Activated CD4-positive, alpha-beta T cell treated with anti-CD3 and anti-CD28 coated beads, Interleukin-2, amount 10 ng/mL, durations not matched to agents 7 days and 5 days (primary cell): ENCODE measurements at regions not wholly inside any gene's neighbourhood (a gene's known extent, or its start where the extent isn't known, plus 50 kb on each side); places are given as distances from the start of the nearest gene placed in this dataset.

ENCODE experiments used
- CTCF ChIA-PET: fragments of 350-600 bp; sonication (Branson Sonifier 250); formaldehyde crosslinking; loops from one replicate; lab custom pipeline; 2021; ENCODE audit warnings: antibody characterized with exemption; lab: Charles Lee
- POLR2A ChIA-PET: fragments of 350-600 bp; sonication (Branson Sonifier 250); formaldehyde crosslinking; loops from one replicate; lab custom pipeline; 2021; ENCODE audit warnings: antibody characterized with exemption; lab: Charles Lee
- DNase-seq: peaks from one replicate; pipeline ENCODE4 v3.0.0-alpha.2; 2020
- H3K27ac Mint-ChIP-seq: one replicate; pipeline ENCODE4 v1.8.0; 2021; ENCODE audit warnings: mild to moderate bottlenecking, moderate library complexity, mixed read lengths
- H3K27me3 Mint-ChIP-seq: one replicate; pipeline ENCODE4 v1.8.0; 2021; ENCODE audit warnings: mixed read lengths
- H3K36me3 Mint-ChIP-seq: one replicate; pipeline ENCODE4 v1.8.0; 2021; ENCODE audit warnings: low read depth, mixed read lengths
- H3K4me1 Mint-ChIP-seq: one replicate; pipeline ENCODE4 v1.8.0; 2021; ENCODE audit warnings: mixed read lengths
- H3K4me3 Mint-ChIP-seq: one replicate; pipeline ENCODE4 v1.8.0; 2021; ENCODE audit warnings: mild to moderate bottlenecking, moderate library complexity, mixed read lengths
- H3K9me3 Mint-ChIP-seq: one replicate; pipeline ENCODE4 v1.8.0; 2021; ENCODE audit warnings: mixed read lengths

DNA sequence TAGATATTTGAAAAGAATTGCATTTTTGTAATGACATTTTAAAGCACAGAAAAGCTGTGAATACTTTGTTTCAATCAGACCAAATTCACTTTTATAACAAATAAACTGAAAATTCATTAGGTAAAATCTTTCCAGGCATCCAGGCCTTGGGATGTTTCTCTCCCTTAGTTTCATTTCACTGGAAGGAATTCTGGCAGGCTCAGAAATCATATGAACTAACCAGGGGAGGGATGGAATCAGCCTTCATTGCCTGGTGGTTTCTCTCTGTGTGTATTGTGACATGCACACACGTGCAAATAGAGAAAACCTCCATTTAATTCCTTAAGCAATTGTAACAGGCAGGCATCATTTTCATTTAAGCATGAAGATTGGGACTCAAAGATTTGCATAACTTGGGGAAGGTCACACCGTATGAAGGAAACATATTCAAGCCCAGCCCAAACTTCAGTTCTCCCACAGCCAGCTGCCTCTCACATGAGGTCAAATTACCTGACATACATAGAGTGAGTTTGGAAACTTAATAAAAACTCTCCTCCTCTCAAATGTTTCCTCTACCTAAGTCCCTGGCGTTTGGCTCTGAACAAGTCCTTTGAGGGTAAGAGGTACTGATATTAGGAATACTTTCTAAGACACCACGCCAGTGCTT lies 376.1 kb upstream of the MCTP2 start:
- ChIA-PET POLR2A (no interaction called here), CTCF (no interaction called here)
- H3K27me3 Mint-ChIP-seq, result no peaks in the 10 kb centered on the region
- H3K4me3 Mint-ChIP-seq, result no peak overlapping the region
- H3K4me1 Mint-ChIP-seq, result no peaks in the 10 kb centered on the region
- no peak overlapping the region for H3K27ac Mint-ChIP-seq
- H3K36me3 Mint-ChIP-seq, result no peaks in the 10 kb centered on the region
- no peak for DNase-seq
- H3K9me3 Mint-ChIP-seq, result no peaks in the 10 kb centered on the region

DNA sequence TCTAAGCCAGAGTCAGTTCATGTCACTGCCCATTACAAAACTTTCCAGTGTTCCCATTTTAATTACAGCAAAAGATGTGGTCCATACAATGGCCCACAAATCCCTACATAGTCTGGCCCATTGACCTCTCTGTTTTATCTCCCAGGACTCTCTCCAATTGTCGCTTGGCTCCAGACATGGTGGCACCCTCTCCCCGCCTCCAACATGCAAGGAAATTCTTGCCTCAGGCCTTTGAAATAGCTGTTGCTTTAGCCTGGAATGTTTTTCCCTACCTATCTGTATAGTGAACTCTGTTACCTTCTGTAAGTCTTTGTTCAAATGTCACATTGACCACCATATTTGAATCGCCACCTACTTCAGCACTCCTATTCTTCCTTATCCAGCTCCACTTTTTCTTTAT lies 377.3 kb upstream of the MCTP2 start:
- POLR2A ChIA-PET, result no interaction called here
- no peaks in the 10 kb centered on the region for H3K9me3 Mint-ChIP-seq

DNA sequence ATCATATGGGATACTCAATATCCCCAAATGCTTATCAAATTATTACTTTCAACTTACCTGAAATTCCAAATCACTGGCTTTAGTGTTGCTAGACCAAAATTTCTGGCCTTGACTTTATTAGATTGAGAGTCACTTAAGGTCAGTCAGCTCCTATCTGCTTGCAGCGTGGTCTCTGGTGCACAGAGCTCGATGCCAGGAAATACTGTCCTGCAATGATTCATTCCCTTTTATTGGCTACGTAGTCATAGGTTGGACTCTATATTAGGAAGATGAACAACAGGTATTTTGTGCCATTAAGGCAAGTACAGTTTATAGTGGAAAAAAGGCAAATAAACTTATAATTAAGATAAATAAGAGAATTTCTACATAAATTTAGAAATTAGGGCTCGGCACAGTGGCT lies 378.6 kb upstream of the MCTP2 start:
- Mint-ChIP-seq H3K27me3 (no peaks in the 10 kb centered on the region), H3K4me1 (no peaks in the 10 kb centered on the region), H3K36me3 (no peaks in the 10 kb centered on the region), H3K27ac (no peak overlapping the region), H3K9me3 (no peaks in the 10 kb centered on the region), H3K4me3 (no peak overlapping the region)
- DNase-seq, result no peak
- ChIA-PET POLR2A (no interaction called here), CTCF (no interaction called here)

More for the DNA sequence above, 377.3 kb upstream of the MCTP2 start:
- H3K4me1 Mint-ChIP-seq, result no peaks in the 10 kb centered on the region
- no peak overlapping the region for H3K27ac Mint-ChIP-seq
- no peak overlapping the region for H3K4me3 Mint-ChIP-seq
- no peaks in the 10 kb centered on the region for H3K36me3 Mint-ChIP-seq
- DNase-seq, result no peak
- H3K27me3 Mint-ChIP-seq, result no peaks in the 10 kb centered on the region
- CTCF ChIA-PET, result no interaction called here

DNA sequence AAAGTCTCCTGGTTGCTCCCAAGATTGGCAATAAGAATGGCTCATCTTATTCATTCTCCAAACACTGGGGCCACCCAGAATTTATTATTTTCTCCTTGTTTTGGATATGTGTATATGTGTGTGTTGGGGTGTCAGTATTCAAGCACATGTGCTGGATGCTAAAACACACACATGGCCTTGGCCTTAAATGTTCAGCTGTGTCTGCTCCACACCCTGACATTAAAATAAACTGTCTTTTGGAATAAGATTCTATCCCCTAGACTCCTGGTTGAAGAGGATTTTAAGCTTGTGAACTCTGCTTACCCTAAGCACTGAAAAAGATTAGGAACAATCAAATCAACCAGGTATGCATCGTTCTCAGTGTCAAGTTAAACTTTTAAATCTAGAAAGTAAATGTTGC lies 382.9 kb upstream of the MCTP2 start:
- no peaks in the 10 kb centered on the region for H3K4me1 Mint-ChIP-seq
- no peak for DNase-seq
- no peaks in the 10 kb centered on the region for H3K27me3 Mint-ChIP-seq
- CTCF ChIA-PET, result no interaction called here
- POLR2A ChIA-PET, result no interaction called here
- no peaks in the 10 kb centered on the region for H3K36me3 Mint-ChIP-seq
- H3K4me3 Mint-ChIP-seq, result no peak overlapping the region
- H3K27ac Mint-ChIP-seq, result no peak overlapping the region
- no peaks in the 10 kb centered on the region for H3K9me3 Mint-ChIP-seq

DNA sequence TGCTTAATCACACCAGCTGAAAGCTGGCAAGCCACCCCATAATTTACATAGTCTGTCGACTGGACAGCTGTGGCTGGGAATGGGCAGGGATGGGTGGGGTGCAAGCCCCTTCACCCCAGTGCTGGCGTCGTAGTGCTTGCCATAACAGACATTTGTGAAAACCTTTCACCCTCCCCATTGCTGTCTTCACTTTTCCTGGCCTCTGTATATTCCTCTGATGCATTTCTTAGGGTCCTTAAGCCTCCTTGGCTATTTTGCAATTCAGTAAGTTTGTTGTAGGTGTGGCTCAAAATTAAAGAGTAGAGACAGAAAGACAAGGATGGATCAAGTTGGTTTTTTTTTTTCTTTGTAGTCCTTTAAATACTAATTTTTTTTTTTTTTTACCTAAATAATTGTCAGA lies 383.3 kb upstream of the MCTP2 start:
- CTCF ChIA-PET, result no interaction called here
- no peaks in the 10 kb centered on the region for H3K36me3 Mint-ChIP-seq
- H3K9me3 Mint-ChIP-seq, result no peaks in the 10 kb centered on the region
- DNase-seq, result no peak
- H3K27me3 Mint-ChIP-seq, result no peaks in the 10 kb centered on the region
- POLR2A ChIA-PET, result no interaction called here
- H3K27ac Mint-ChIP-seq, result no peak overlapping the region
- no peaks in the 10 kb centered on the region for H3K4me1 Mint-ChIP-seq
- no peak overlapping the region for H3K4me3 Mint-ChIP-seq

DNA sequence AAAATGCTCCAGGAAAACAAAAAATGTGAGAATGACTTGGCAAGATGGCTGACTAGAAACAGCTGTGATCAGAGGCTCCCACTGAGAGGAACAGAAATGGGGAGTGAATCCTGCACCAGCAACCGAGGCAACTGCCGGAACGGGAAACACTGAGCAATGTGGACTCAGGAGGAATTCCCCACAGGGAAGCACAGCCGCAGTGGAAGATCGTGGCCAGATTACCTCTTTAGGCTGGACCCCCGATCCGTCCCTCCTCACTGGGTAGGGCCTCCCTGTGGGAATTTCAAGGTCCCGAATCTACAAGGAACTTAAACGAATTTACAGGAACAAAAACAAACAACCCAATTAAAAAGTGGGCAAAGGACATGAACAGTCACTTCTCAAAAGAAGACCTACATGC lies 385.2 kb upstream of the MCTP2 start:
- Mint-ChIP-seq H3K36me3 (no peaks in the 10 kb centered on the region), H3K9me3 (no peaks in the 10 kb centered on the region), H3K4me3 (no peak overlapping the region), H3K27me3 (peaks cover 3% of the 10 kb centered on the region), H3K4me1 (no peaks in the 10 kb centered on the region), H3K27ac (no peak overlapping the region)
- POLR2A ChIA-PET, result no interaction called here
- no peak for DNase-seq
- CTCF ChIA-PET, result interaction anchor here (0.7 kb wide), 1 partner anchor 14 kb away, joined by 5 read pairs; no protein-coding TSS in a partner anchor

DNA sequence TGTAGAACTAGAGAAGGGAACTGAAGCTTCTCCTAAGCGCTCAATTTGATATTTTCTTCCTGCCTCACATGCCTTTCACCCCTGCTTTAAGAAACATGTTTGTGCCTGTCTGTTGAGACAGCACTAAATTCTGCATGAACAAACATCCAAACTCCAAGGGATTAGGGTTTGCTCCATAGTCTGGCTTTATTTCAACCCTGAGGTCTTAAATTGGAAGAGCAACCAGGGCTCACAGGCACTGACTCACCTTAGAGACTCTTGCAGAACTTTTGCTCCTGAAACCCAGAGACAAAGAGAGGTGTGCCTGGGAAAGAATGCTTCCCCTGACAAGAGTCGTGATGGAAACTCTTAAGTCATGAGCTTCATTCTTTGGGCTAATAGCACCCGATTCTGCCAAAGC lies 393.9 kb upstream of the MCTP2 start:
- Mint-ChIP-seq H3K27ac (no peak overlapping the region), H3K36me3 (no peaks in the 10 kb centered on the region), H3K4me1 (no peaks in the 10 kb centered on the region), H3K9me3 (no peaks in the 10 kb centered on the region), H3K27me3 (peaks cover 3% of the 10 kb centered on the region), H3K4me3 (no peak overlapping the region)
- no peak for DNase-seq
- ChIA-PET POLR2A (no interaction called here), CTCF (interaction anchor here (0.6 kb wide), 1 partner anchor 228 kb away, joined by 3 read pairs; no protein-coding TSS in a partner anchor)

DNA sequence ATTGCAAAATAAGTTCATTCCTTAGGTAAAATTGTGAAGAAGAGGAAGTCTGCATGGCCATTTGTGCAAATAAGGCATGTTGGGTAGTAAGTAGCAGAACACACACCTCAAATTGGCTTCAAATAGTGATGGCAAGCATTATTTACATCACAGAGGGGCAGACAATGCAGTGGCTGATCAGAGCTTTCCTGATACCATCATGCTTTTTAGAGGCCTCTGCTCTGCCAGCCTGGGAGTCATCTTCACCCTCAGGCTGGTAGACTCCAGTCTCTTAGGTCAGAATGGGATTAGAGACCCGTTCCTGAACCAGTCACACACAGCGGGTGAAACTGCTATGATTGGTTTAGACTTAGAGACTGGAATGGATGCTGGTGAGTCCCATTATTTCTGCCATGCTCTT lies 396.0 kb upstream of the MCTP2 start:
- Mint-ChIP-seq H3K9me3 (no peaks in the 10 kb centered on the region), H3K27me3 (no peaks in the 10 kb centered on the region), H3K4me1 (no peaks in the 10 kb centered on the region), H3K27ac (no peak overlapping the region), H3K4me3 (no peak overlapping the region), H3K36me3 (no peaks in the 10 kb centered on the region)
- POLR2A ChIA-PET, result no interaction called here
- no peak for DNase-seq
- CTCF ChIA-PET, result no interaction called here

DNA sequence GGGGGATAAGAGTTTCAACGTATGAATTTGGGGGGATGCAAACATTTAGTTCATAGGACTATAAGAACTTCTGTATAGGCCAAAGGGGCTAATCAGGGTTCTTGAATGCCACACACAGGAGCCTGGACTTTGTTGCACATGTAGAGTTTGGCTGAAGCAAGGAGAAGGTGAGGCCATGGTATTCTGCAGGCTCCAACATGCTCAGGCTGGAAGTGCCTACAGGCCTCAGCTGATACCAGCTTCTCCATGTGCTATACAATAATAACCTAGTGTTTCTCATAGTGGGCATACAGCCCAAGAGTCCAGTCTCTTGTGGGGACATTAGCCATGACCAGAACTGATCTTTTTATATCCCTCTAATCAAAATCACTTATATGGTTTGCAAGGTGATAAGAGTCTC lies 399.7 kb upstream of the MCTP2 start:
- DNase-seq, result no peak
- Mint-ChIP-seq H3K27me3 (no peaks in the 10 kb centered on the region), H3K36me3 (no peaks in the 10 kb centered on the region), H3K9me3 (no peaks in the 10 kb centered on the region), H3K4me3 (no peak overlapping the region), H3K27ac (no peak overlapping the region), H3K4me1 (no peaks in the 10 kb centered on the region)
- POLR2A ChIA-PET, result no interaction called here
- CTCF ChIA-PET, result interaction anchor here (0.6 kb wide), 1 partner anchor 14 kb away, joined by 5 read pairs; no protein-coding TSS in a partner anchor

DNA sequence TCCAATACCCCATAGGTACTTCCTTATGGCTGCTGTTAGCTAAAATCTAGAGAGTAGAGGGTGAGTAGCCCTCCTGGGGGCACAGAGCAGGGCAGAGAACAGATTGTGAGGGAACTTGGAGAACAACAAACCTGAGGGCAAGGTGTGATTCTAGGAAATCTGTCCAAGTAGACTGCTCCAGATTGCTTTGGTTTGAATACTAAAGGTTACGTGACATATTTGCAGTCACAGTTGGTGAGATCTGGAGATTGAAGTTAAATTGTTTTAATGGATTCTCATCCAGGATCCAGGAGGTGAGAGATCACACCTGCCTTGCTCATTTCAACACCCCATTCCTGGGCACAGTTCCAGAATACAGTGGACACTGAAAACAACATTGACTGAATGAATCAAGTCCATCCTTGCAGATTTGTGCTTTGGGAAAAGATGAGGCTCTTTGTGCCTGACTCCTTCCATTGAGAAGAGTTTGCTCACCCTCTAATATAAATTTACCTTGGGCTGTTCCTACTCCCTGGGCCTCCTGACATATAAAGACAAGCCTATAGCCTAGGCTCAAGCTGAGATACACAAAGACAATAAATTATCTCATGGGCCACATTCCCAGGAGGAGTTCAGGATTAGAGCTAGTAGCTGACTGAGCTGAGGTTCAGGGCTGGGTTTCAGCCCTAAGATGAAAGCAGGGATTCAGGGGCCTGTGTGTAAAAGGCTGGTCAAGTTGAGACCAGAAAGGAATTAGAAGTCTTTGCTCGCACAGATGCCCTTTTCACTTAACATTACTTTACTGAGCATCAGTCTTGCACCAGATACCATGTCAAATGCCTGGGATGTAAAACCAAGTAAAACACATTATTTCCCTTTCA lies 400.9 kb upstream of the MCTP2 start:
- CTCF ChIA-PET, result no interaction called here
- no peak for DNase-seq
- H3K4me1 Mint-ChIP-seq, result no peaks in the 10 kb centered on the region
- no peaks in the 10 kb centered on the region for H3K27me3 Mint-ChIP-seq
- no peaks in the 10 kb centered on the region for H3K9me3 Mint-ChIP-seq
- H3K27ac Mint-ChIP-seq, result no peak overlapping the region
- no peak overlapping the region for H3K4me3 Mint-ChIP-seq
- POLR2A ChIA-PET, result no interaction called here
- H3K36me3 Mint-ChIP-seq, result no peaks in the 10 kb centered on the region

DNA sequence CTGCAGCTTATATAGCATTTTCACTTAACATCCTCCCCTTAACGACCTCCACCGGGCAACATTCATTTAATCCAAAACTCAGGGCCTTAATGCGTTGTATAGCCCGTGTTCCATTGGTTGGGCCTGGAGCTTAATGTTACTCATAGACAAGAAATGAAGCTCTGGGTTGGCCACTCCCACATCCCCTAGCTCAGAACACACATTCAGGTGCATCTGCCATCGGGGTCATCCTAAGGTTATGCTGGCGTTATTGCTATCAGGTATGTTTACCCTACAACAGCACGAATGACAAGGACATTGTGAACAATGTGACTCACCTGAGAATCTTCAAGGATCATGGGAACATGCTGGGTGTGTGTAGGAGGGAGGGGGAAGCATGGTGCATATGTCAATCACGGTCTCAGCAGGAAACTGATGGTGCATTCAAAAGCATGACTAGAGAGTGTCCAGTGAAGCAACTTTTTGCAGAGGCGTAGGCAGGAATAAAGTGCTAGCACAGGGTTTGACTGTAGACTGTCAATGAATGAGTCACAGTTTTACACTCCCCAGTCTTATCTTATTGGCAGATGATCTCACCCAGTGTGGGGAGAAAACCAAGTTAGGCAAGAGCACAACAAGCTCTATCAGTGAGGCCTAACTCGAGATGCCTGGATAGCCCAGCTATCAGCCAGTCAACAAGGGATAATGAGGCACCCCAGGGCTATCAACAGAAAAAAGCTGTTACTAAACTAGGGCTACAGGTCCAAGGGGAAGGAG lies 402.1 kb upstream of the MCTP2 start:
- ChIA-PET POLR2A (no interaction called here), CTCF (no interaction called here)
- Mint-ChIP-seq H3K4me3 (no peak overlapping the region), H3K27me3 (no peaks in the 10 kb centered on the region), H3K27ac (no peak overlapping the region), H3K36me3 (no peaks in the 10 kb centered on the region), H3K9me3 (no peaks in the 10 kb centered on the region), H3K4me1 (no peaks in the 10 kb centered on the region)
- DNase-seq, result no peak

DNA sequence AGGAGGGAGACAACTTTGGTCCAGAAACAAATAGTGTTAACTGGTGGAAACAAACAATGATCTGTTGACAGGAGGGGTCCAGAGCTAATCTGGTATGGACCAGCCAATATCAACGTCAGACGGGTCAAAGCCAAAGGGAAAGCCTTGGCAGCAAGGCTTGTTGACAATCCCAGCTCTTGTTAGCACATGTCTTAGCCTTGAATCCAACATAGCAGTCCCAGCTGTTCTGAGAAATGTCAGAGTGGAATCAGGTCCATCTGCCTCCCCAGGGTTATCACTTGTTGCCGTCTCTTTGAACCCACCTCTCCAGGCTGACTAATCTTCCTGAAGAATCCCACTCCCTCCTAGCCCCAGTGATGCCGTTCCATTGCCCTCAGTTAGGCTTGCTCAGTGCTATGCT lies 404.6 kb upstream of the MCTP2 start:
- Mint-ChIP-seq H3K4me3 (no peak overlapping the region), H3K36me3 (no peaks in the 10 kb centered on the region)

DNA sequence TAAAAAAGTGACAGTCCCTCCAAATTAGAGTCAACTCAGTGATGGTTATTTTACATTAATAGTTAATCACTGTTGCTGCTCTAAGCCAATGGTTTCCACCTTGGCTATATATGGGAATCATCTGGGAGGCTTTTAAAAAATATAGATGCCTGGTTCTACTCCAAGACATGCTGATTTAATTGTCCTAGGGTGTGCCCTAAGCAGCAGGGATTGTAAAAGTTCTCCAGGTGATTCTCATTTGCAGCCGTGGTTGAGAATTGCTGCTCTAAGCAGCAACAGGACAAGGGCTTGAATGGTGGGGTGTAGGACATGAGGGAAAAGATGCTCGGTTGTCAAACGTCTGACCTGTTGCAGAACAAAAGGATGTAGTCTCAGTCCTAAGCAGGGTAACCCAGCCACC lies 405.1 kb upstream of the MCTP2 start:
- CTCF ChIA-PET, result no interaction called here
- Mint-ChIP-seq H3K27ac (no peak overlapping the region), H3K36me3 (no peaks in the 10 kb centered on the region), H3K4me3 (no peak overlapping the region), H3K4me1 (no peaks in the 10 kb centered on the region), H3K9me3 (no peaks in the 10 kb centered on the region), H3K27me3 (no peaks in the 10 kb centered on the region)
- DNase-seq, result no peak
- POLR2A ChIA-PET, result no interaction called here

More for the DNA sequence above, 404.6 kb upstream of the MCTP2 start:
- Mint-ChIP-seq H3K4me1 (no peaks in the 10 kb centered on the region), H3K27me3 (no peaks in the 10 kb centered on the region), H3K27ac (no peak overlapping the region), H3K9me3 (no peaks in the 10 kb centered on the region)
- CTCF ChIA-PET, result no interaction called here
- no peak for DNase-seq
- POLR2A ChIA-PET, result no interaction called here
